Osteocyte (in vitro differentiated cells): ENCODE measurements at regions not wholly inside any gene's neighbourhood (a gene's known extent, or its start where the extent isn't known, plus 50 kb on each side); places are given as distances from the start of the nearest gene placed in this dataset.
A peak's percentile ranks its signal among the peaks of the same experiment; 100 is the strongest.

Source experiments
- DNase-seq: peaks from one replicate; pipeline ENCODE4 v3.0.0; 2021; ENCODE audit warnings: mixed read lengths; ENCODE audit not compliant: unreplicated experiment; ENCODE audit errors: extremely low spot score
- H3K27ac Mint-ChIP-seq: one replicate; pipeline ENCODE4 v1.8.0; 2021; ENCODE audit warnings: mild to moderate bottlenecking, mixed read lengths; ENCODE audit not compliant: unreplicated experiment
- H3K27me3 Mint-ChIP-seq: one replicate; pipeline ENCODE4 v1.8.0; 2021; ENCODE audit warnings: mixed read lengths; ENCODE audit not compliant: unreplicated experiment
- H3K36me3 Mint-ChIP-seq: one replicate; pipeline ENCODE4 v1.8.0; 2021; ENCODE audit warnings: mixed read lengths; ENCODE audit not compliant: unreplicated experiment
- H3K4me1 Mint-ChIP-seq: one replicate; pipeline ENCODE4 v1.8.0; 2021; ENCODE audit warnings: mixed read lengths; ENCODE audit not compliant: unreplicated experiment
- H3K4me3 Mint-ChIP-seq: one replicate; pipeline ENCODE4 v1.8.0; 2021; ENCODE audit warnings: mild to moderate bottlenecking, moderate library complexity, mixed read lengths; ENCODE audit not compliant: unreplicated experiment
- H3K9me3 Mint-ChIP-seq: one replicate; pipeline ENCODE4 v1.8.0; 2021; ENCODE audit warnings: mixed read lengths; ENCODE audit not compliant: unreplicated experiment
- CTCF ChIP-seq: fragments of 200-600 bp; sonication (generic); IDR thresholded peaks from 2 replicates; pipeline ENCODE4 v1.5.0; 2021; ENCODE audit warnings: antibody characterized with exemption, mild to moderate bottlenecking, moderate library complexity

- Mint-ChIP-seq H3K9me3 (no peaks in the 10 kb centered on the region), H3K27ac (no peak overlapping the region), H3K27me3 (no peaks in the 10 kb centered on the region), H3K36me3 (no peaks in the 10 kb centered on the region), H3K4me1 (no peaks in the 10 kb centered on the region), H3K4me3 (no peak overlapping the region)
- no peak for TF ChIP-seq CTCF
- no peak for DNase-seq
Observed at GRCh38 chr2:129781749-129782632, 197.5 kb upstream of the RAB6C start.

GRCh38 chr2:129782633-129782990 is 196.9 kb upstream of the RAB6C start:
- Mint-ChIP-seq H3K4me3 (no peak overlapping the region), H3K9me3 (no peaks in the 10 kb centered on the region), H3K36me3 (no peaks in the 10 kb centered on the region), H3K4me1 (no peaks in the 10 kb centered on the region), H3K27me3 (no peaks in the 10 kb centered on the region), H3K27ac (no peak overlapping the region)
- no peak for TF ChIP-seq CTCF
- DNase-seq, result no peak

- H3K36me3 Mint-ChIP-seq, result no peaks in the 10 kb centered on the region
Observed at GRCh38 chr2:129784486-129784885, 195.0 kb upstream of the RAB6C start.

GRCh38 chr2:129791712-129792111 is 187.8 kb upstream of the RAB6C start:
- peaks cover 6% of the 10 kb centered on the region for H3K9me3 Mint-ChIP-seq
- H3K36me3 Mint-ChIP-seq, result no peaks in the 10 kb centered on the region
- TF ChIP-seq CTCF, result no peak
- no peaks in the 10 kb centered on the region for H3K4me1 Mint-ChIP-seq
- no peak overlapping the region for H3K4me3 Mint-ChIP-seq
- H3K27ac Mint-ChIP-seq, result no peak overlapping the region
- no peaks in the 10 kb centered on the region for H3K27me3 Mint-ChIP-seq
- peak; percentile 70 for DNase-seq

More at GRCh38 chr2:129784486-129784885, 195.0 kb upstream of the RAB6C start:
- Mint-ChIP-seq H3K27me3 (no peaks in the 10 kb centered on the region), H3K4me3 (no peak overlapping the region), H3K27ac (no peak overlapping the region), H3K9me3 (no peaks in the 10 kb centered on the region), H3K4me1 (no peaks in the 10 kb centered on the region)
- no peak for DNase-seq
- no peak for TF ChIP-seq CTCF

GRCh38 chr2:129793431-129793902 is 186.0 kb upstream of the RAB6C start:
- no peak for DNase-seq
- no peaks in the 10 kb centered on the region for H3K36me3 Mint-ChIP-seq
- no peak for TF ChIP-seq CTCF
- no peak overlapping the region for H3K27ac Mint-ChIP-seq
- no peak overlapping the region for H3K4me3 Mint-ChIP-seq
- H3K9me3 Mint-ChIP-seq, result peaks cover 6% of the 10 kb centered on the region
- H3K27me3 Mint-ChIP-seq, result no peaks in the 10 kb centered on the region
- H3K4me1 Mint-ChIP-seq, result no peaks in the 10 kb centered on the region
